PFSK-1 (cell line): ENCODE measurements at regions not wholly inside any gene's neighbourhood (a gene's known extent, or its start where the extent isn't known, plus 50 kb on each side); places are given as distances from the start of the nearest gene placed in this dataset.

Source experiments
- FOXP2 ChIP-seq: optimal IDR thresholded peaks from 2 replicates; pipeline ENCODE3; 2011; ENCODE audit warnings: borderline replicate concordance, control low read depth, inconsistent platforms; ENCODE audit not compliant: insufficient read depth; ENCODE audit errors: extremely low read length, extremely low read depth
- POLR2AphosphoS5 ChIP-seq: IDR thresholded peaks from 2 replicates; pipeline ENCODE4 v1.6.1; 2012; ENCODE audit warnings: low read depth, mild to moderate bottlenecking, control low read depth, low read length, moderate library complexity
- SIN3A ChIP-seq: IDR thresholded peaks from 2 replicates; pipeline ENCODE4 v1.6.1; 2012; ENCODE audit warnings: mild to moderate bottlenecking, low read length, moderate library complexity, borderline replicate concordance; ENCODE audit not compliant: insufficient read depth
- TAF1 ChIP-seq: IDR thresholded peaks from 2 replicates; pipeline ENCODE4 v1.6.1; 2012; ENCODE audit warnings: low read length, control low read depth, borderline replicate concordance; ENCODE audit not compliant: insufficient read depth
- TF ChIP-seq, protein P1 (sequence below), 2 experiments: IDR thresholded peaks; 2 replicates each; pipeline versions ENCODE4 v1.6.1 to v1.8.0; 2011 to 2012; ENCODE audit warnings: low read depth in 2 of 2, low read length in 2 of 2, control low read depth in 1 of 2, inconsistent platforms in 1 of 2, mild to moderate bottlenecking in 1 of 2, moderate library complexity in 1 of 2; ENCODE audit not compliant: insufficient read depth in 1 of 2

DNA sequence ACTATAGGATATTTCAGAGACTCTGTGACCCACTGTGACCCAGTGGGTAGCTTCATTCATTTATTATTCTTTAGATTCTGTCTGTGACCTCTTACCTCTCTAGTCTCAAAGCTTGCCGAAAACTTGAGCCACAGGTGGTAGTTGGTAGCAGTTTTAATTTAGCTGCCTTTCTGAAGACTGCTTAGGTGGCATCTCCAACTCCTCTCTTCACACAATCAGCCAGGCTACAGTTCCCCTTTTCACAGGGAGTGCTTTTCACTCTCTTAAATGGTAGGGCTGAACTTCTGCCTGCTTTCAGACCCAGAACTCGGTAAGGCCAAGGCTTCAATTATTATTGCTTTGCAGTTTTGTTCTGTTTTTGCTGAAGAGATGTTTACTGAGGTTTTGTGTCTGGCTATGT lies 349.6 kb downstream of the ARL6IP6 start:
- TF ChIP-seq TAF1 (no peak), SIN3A (no peak), FOXP2 (no peak), POLR2AphosphoS5 (no peak)
- TF ChIP-seq, protein P1, sequence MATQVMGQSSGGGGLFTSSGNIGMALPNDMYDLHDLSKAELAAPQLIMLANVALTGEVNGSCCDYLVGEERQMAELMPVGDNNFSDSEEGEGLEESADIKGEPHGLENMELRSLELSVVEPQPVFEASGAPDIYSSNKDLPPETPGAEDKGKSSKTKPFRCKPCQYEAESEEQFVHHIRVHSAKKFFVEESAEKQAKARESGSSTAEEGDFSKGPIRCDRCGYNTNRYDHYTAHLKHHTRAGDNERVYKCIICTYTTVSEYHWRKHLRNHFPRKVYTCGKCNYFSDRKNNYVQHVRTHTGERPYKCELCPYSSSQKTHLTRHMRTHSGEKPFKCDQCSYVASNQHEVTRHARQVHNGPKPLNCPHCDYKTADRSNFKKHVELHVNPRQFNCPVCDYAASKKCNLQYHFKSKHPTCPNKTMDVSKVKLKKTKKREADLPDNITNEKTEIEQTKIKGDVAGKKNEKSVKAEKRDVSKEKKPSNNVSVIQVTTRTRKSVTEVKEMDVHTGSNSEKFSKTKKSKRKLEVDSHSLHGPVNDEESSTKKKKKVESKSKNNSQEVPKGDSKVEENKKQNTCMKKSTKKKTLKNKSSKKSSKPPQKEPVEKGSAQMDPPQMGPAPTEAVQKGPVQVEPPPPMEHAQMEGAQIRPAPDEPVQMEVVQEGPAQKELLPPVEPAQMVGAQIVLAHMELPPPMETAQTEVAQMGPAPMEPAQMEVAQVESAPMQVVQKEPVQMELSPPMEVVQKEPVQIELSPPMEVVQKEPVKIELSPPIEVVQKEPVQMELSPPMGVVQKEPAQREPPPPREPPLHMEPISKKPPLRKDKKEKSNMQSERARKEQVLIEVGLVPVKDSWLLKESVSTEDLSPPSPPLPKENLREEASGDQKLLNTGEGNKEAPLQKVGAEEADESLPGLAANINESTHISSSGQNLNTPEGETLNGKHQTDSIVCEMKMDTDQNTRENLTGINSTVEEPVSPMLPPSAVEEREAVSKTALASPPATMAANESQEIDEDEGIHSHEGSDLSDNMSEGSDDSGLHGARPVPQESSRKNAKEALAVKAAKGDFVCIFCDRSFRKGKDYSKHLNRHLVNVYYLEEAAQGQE (IDR thresholded peaks at IDR 0.05; ENCODE audit: insufficient read depth in 1 of 2, low read depth in 2 of 2, low read length in 2 of 2) = no peak

DNA sequence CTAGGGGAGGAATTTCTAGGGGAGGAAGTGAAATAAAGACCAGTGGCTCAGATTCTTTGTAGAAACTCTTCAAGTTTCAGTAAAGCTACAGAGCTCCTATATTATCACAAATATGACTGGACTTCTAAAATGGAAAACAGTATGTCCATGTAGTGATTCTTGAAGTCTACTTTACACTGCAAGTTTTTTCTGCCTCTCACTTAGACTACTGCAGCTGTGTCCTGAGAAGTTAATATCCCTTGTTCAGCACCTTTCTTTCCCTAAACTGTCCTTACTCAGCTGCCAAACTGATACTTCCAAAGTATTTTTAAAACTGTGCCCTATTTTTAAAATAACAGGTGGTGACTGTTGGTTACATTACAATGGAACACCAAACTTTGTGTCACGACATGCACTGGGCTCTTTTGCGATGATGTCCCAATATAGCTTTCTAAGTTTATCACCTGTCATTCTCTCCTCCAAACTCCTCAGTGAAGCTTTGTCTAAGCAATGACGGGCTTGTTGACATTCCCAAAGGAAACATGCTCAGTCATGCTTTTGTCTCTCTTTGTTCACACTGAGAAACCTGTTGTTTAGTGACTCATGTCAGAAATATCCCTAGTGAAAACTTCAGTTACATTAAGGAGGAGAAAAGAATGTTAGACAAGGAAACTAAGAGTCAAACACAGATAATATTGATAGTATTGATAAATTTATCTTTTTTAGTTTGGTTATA lies 341.1 kb downstream of the ARL6IP6 start:
- TF ChIP-seq, protein P1 (IDR thresholded peaks at IDR 0.05; ENCODE audit: insufficient read depth in 1 of 2, low read depth in 2 of 2, low read length in 2 of 2) = no peak
- TF ChIP-seq TAF1 (no peak), FOXP2 (no peak), SIN3A (no peak), POLR2AphosphoS5 (no peak)

- TF ChIP-seq TAF1 = no peak
- no peak for TF ChIP-seq POLR2AphosphoS5
- no peak for TF ChIP-seq FOXP2
- TF ChIP-seq, protein P1 (IDR thresholded peaks at IDR 0.05; ENCODE audit: insufficient read depth in 1 of 2, low read depth in 2 of 2, low read length in 2 of 2) = no peak
- TF ChIP-seq SIN3A = no peak
Measured at GRCh38 chr2:153057743-153058142, 339.3 kb downstream of the ARL6IP6 start.

- TF ChIP-seq, protein P1 (IDR thresholded peaks at IDR 0.05; ENCODE audit: insufficient read depth in 1 of 2, low read depth in 2 of 2, low read length in 2 of 2) = no peak
- no peak for TF ChIP-seq SIN3A
- no peak for TF ChIP-seq FOXP2
- no peak for TF ChIP-seq POLR2AphosphoS5
- no peak for TF ChIP-seq TAF1
Measured at GRCh38 chr2:153055182-153055581, 336.8 kb downstream of the ARL6IP6 start.
